Transverse colon (tissue), 4 donors: ENCODE measurements at regions not wholly inside any gene's neighbourhood (a gene's known extent, or its start where the extent isn't known, plus 50 kb on each side); places are given as distances from the start of the nearest gene placed in this dataset.

Experiments
- EP300 ChIP-seq: sonication (generic); formaldehyde crosslinking; IDR thresholded peaks from one replicate; pipeline ENCODE4 v1.6.1; 2017; ENCODE audit warnings: antibody characterized with exemption, low read depth
- POLR2A ChIP-seq: fragments of 450-650 bp; IDR thresholded peaks from one replicate; pipeline ENCODE4 v1.6.1; 2016; ENCODE audit warnings: antibody characterized with exemption, mild to moderate bottlenecking, moderate library complexity
- POLR2AphosphoS5 ChIP-seq, 3 donors: sonication (generic); formaldehyde crosslinking; IDR thresholded peaks; one replicate each; pipeline ENCODE4 v1.6.1; 2016; ENCODE audit warnings: antibody characterized with exemption in 3 of 3
- TF ChIP-seq, protein P1 (sequence below), 5 experiments: fragments of 200-600 bp in 3 of 5; fragments of 450-650 bp in 2 of 5; sonication (generic) in 3 of 5; IDR thresholded peaks; 1 replicate in 2 of 5; 2 replicates in 3 of 5; pipeline ENCODE4 v1.5.1; 2016 to 2017; ENCODE audit warnings: antibody characterized with exemption in 5 of 5, inconsistent platforms in 3 of 5, mild to moderate bottlenecking in 2 of 5, moderate library complexity in 1 of 5

DNA sequence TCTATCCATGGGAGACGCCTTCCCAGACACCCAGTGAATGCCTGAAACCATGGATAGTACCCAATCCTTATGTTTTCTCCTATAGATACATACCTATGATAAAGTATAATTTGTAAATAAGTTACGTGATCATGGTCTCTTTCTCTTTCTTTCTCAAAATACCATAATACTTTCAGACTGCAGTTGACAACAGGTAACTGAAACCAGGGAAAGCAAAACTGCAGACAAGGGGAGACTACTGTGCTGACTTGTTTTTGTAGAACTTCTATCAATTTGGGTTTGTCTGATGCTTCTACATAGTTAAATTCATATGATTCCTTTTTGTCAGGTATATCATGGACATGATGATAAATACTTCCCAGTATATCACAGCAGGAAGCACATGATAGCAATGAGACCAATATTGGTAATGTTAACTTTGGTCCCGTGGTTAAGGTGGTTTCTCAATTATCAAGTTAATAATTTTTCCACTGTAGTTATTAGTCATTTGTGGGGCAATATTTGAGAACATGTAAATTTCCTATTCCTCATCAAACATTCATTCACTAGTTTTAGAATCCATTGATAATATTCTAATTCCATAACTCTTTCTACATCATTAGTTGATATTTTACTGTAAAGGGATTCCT lies 298.0 kb upstream of the TET2 start:
- TF ChIP-seq POLR2A (no peak), EP300 (no peak), POLR2AphosphoS5 (IDR thresholded peaks at IDR 0.05) (no peak)
- TF ChIP-seq, protein P1, sequence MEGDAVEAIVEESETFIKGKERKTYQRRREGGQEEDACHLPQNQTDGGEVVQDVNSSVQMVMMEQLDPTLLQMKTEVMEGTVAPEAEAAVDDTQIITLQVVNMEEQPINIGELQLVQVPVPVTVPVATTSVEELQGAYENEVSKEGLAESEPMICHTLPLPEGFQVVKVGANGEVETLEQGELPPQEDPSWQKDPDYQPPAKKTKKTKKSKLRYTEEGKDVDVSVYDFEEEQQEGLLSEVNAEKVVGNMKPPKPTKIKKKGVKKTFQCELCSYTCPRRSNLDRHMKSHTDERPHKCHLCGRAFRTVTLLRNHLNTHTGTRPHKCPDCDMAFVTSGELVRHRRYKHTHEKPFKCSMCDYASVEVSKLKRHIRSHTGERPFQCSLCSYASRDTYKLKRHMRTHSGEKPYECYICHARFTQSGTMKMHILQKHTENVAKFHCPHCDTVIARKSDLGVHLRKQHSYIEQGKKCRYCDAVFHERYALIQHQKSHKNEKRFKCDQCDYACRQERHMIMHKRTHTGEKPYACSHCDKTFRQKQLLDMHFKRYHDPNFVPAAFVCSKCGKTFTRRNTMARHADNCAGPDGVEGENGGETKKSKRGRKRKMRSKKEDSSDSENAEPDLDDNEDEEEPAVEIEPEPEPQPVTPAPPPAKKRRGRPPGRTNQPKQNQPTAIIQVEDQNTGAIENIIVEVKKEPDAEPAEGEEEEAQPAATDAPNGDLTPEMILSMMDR (IDR thresholded peaks at IDR 0.05): no peak
